Prostate gland (tissue), 2 donors: ENCODE measurements at regions not wholly inside any gene's neighbourhood (a gene's known extent, or its start where the extent isn't known, plus 50 kb on each side); places are given as distances from the start of the nearest gene placed in this dataset.

Experiments used
- CTCF ChIP-seq, 4 experiments: fragments of 200-600 bp in 2 of 4; fragments of 450-650 bp in 2 of 4; sonication (generic) in 2 of 4; IDR thresholded peaks; 1 replicate in 3 of 4; 2 replicates in 1 of 4; pipeline ENCODE4 v1.5.1; 2016 to 2019; ENCODE audit warnings: antibody characterized with exemption in 4 of 4, mild to moderate bottlenecking in 2 of 4, moderate library complexity in 2 of 4
- POLR2AphosphoS5 ChIP-seq: sonication (generic); formaldehyde crosslinking; IDR thresholded peaks from one replicate; pipeline ENCODE4 v1.6.1; 2017; ENCODE audit warnings: antibody characterized with exemption

- no peak for TF ChIP-seq CTCF (IDR thresholded peaks at IDR 0.05)
- no peak for TF ChIP-seq POLR2AphosphoS5
Measured at GRCh38 chr1:38745476-38746401, 113.8 kb downstream of the RRAGC start.
